Breast epithelium (tissue), 4 donors: ENCODE measurements at regions not wholly inside any gene's neighbourhood (a gene's known extent, or its start where the extent isn't known, plus 50 kb on each side); places are given as distances from the start of the nearest gene placed in this dataset.

Source experiments
- DNase-seq, 2 donors: peaks; one replicate each; pipeline ENCODE4 v3.0.0-alpha.2; 2019; ENCODE audit warnings: low spot score in 2 of 2
- H3K27ac ChIP-seq, 2 donors: fragments of 200-600 bp; sonication (generic) in 1 of 2; one replicate each; pipeline ENCODE4 v1.5.1; 2016 to 2019; ENCODE audit warnings: mild to moderate bottlenecking in 1 of 2
- H3K27me3 ChIP-seq, 2 donors: fragments of 200-600 bp; sonication (generic) in 1 of 2; one replicate each; pipeline versions ENCODE4 v1.5.1 to v1.6.0; 2017 to 2019; ENCODE audit warnings: control low read depth in 1 of 2, mild to moderate bottlenecking in 1 of 2
- H3K36me3 ChIP-seq: fragments of 200-600 bp; one replicate; pipeline ENCODE4 v1.5.1; 2019
- H3K4me1 ChIP-seq, 2 donors: fragments of 200-600 bp; sonication (generic); one replicate each; pipeline ENCODE4 v1.5.1; 2016 to 2019; ENCODE audit warnings: control low read depth in 1 of 2
- H3K4me3 ChIP-seq, 3 donors: fragments of 200-600 bp; sonication (generic); 1 replicate in 2 of 3; 2 replicates in 1 of 3; pipeline ENCODE4 v1.5.1; 2016 to 2019; ENCODE audit warnings: mild to moderate bottlenecking in 3 of 3, moderate library complexity in 2 of 3
- H3K9me3 ChIP-seq, 2 donors: fragments of 200-600 bp; sonication (generic) in 1 of 2; one replicate each; pipeline ENCODE4 v1.5.1; 2016 to 2019; ENCODE audit warnings: control low read depth in 1 of 2
- CTCF ChIP-seq, 3 donors: fragments of 450-650 bp; IDR thresholded peaks; one replicate each; pipeline ENCODE4 v1.5.1; 2016 to 2017; ENCODE audit warnings: antibody characterized with exemption in 3 of 3, mild to moderate bottlenecking in 3 of 3, moderate library complexity in 3 of 3
- POLR2A ChIP-seq: fragments of 450-650 bp; IDR thresholded peaks from one replicate; pipeline ENCODE4 v1.6.1; 2016; ENCODE audit warnings: antibody characterized with exemption, mild to moderate bottlenecking, moderate library complexity
- POLR2AphosphoS5 ChIP-seq, 3 donors: sonication (generic); formaldehyde crosslinking; IDR thresholded peaks; one replicate each; pipeline ENCODE4 v1.6.1; 2017; ENCODE audit warnings: antibody characterized with exemption in 3 of 3
- intact Hi-C: fragments of 100-400 bp; cut with DNase I; formaldehyde crosslinking; loops from one replicate; pipeline ENCODE4 v1.15.1; 2023; ENCODE audit warnings: low total_unique reads

- Histone ChIP-seq H3K27me3 (peaks cover 0 to 61% of the 10 kb centered on the region in 2 donors), H3K36me3 (no peaks in the 10 kb centered on the region), H3K4me1 (no peaks in the 10 kb centered on the region), H3K4me3 (no peak overlapping the region), H3K9me3 (no peaks in the 10 kb centered on the region), H3K27ac (no peak overlapping the region)
- DNase-seq = no peak
- TF ChIP-seq CTCF (IDR thresholded peaks at IDR 0.05) (no peak), POLR2AphosphoS5 (IDR thresholded peaks at IDR 0.05) (no peak)
- intact Hi-C loops = no loop called here
These were observed 111.7 kb downstream of the UNCX start for GRCh38 chr7:1344421-1344820.

- TF ChIP-seq CTCF (IDR thresholded peaks at IDR 0.05) (no peak), POLR2AphosphoS5 (IDR thresholded peaks at IDR 0.05) (no peak), POLR2A (no peak)
- DNase-seq = no peak
- H3K9me3 ChIP-seq = no peaks in the 10 kb centered on the region
- no peak overlapping the region for H3K27ac ChIP-seq
- no peak overlapping the region for H3K4me3 ChIP-seq
- peaks cover 0 to 57% of the 10 kb centered on the region in 2 donors for H3K27me3 ChIP-seq
- H3K36me3 ChIP-seq = no peaks in the 10 kb centered on the region
- intact Hi-C loops = no loop called here
- H3K4me1 ChIP-seq = no peaks in the 10 kb centered on the region
These were observed 112.5 kb downstream of the UNCX start for GRCh38 chr7:1344981-1345701.

GRCh38 chr7:1345796-1346755 lies 113.2 kb downstream of the MICALL2 start:
- no peak for DNase-seq
- Histone ChIP-seq H3K4me1 (no peaks in the 10 kb centered on the region), H3K27me3 (peaks cover 0 to 48% of the 10 kb centered on the region in 2 donors), H3K36me3 (no peaks in the 10 kb centered on the region), H3K27ac (no peak overlapping the region), H3K4me3 (no peak overlapping the region), H3K9me3 (no peaks in the 10 kb centered on the region)
- no peak for TF ChIP-seq POLR2A
- no peak for TF ChIP-seq CTCF (IDR thresholded peaks at IDR 0.05)
- TF ChIP-seq POLR2AphosphoS5 (IDR thresholded peaks at IDR 0.05) = no peak
- intact Hi-C loops = no loop called here

GRCh38 chr7:1346851-1347250 lies 112.4 kb downstream of the MICALL2 start:
- peaks cover 0 to 46% of the 10 kb centered on the region in 2 donors for H3K27me3 ChIP-seq
- H3K4me3 ChIP-seq = no peak overlapping the region
- H3K4me1 ChIP-seq = no peaks in the 10 kb centered on the region
- TF ChIP-seq POLR2AphosphoS5 (IDR thresholded peaks at IDR 0.05) (no peak), POLR2A (no peak), CTCF (IDR thresholded peaks at IDR 0.05) (no peak)
- DNase-seq = no peak
- no peak overlapping the region for H3K27ac ChIP-seq
- intact Hi-C loops = no loop called here
- no peaks in the 10 kb centered on the region for H3K9me3 ChIP-seq
- H3K36me3 ChIP-seq = no peaks in the 10 kb centered on the region
